ENCODE measurements at regions not wholly inside any gene's neighbourhood (a gene's known extent, or its start where the extent isn't known, plus 50 kb on each side); places are given as distances from the start of the nearest gene placed in this dataset.

GRCh38 chr12:111084158-111084557, 163.8 kb upstream of the MYL2 start:
- ATAC-seq: no peak
- Histone ChIP-seq H3K4me2 (ENCODE audit: control insufficient read depth, insufficient read depth) (no peak overlapping the region), H4K20me1 (ENCODE audit: control insufficient read depth, insufficient read depth) (no peaks in the 10 kb centered on the region), H3K27me3 (replicated peaks in 1 of 2; ENCODE audit: control insufficient read depth in 2 of 2, insufficient read depth in 2 of 2, low read length in 1 of 2) (peaks cover 2 to 3% of the 10 kb centered on the region in 2 experiments; a peak in 3 of 4 replicates), H3K4me3 (no peak overlapping the region), H3K9me3 (replicated peaks; ENCODE audit: control insufficient read depth, insufficient read depth, low read length) (no peaks in the 10 kb centered on the region), H3K4me1 (ENCODE audit: control insufficient read depth, insufficient read depth, low read length) (no peaks in the 10 kb centered on the region; the same call in 1 of the 2 replicates), H2AFZ (ENCODE audit: control insufficient read depth, low read depth, low read length) (no peak overlapping the region), H3K9ac (ENCODE audit: control insufficient read depth, insufficient read depth, low read length) (no peak overlapping the region), H3K36me3 (ENCODE audit: control insufficient read depth in 2 of 2, insufficient read depth in 2 of 2, low read length in 1 of 2) (no peaks in the 10 kb centered on the region), H3K27ac (ENCODE audit: control insufficient read depth, insufficient read depth) (no peak overlapping the region), H3K79me2 (ENCODE audit: control insufficient read depth, insufficient read depth, low read length) (no peaks in the 10 kb centered on the region)
- in situ Hi-C loops (cut with MboI) (no loop called here), intact Hi-C loops (cut with micrococcal nuclease; ENCODE audit: unreplicated experiment) (no loop called here)
- ChIA-PET SMC1A (ENCODE audit: uncharacterized antibody, unreplicated experiment) (no interaction called here), RAD21 (ENCODE audit: unreplicated experiment) (no interaction called here), POLR2A (no interaction called here), CTCF (no interaction called here)
- BruUV-seq (replicated peaks): no TSS peak
- TF ChIP-seq SPI1 (IDR thresholded peaks at IDR 0.05; ENCODE audit: borderline replicate concordance, insufficient read depth, low read depth, low read length): peak; percentile 52; the same call in 1 of the 2 replicates
- peak; percentile 57; the same call in 1 of the 2 replicates for TF ChIP-seq TCF12 (IDR thresholded peaks at IDR 0.05; ENCODE audit: low read depth, low read length)
- TF ChIP-seq CUX1 (IDR thresholded peaks at IDR 0.05; ENCODE audit: insufficient replicate concordance, low read depth, low read length): no peak
- TF ChIP-seq FOS (IDR thresholded peaks at IDR 0.05; ENCODE audit: borderline replicate concordance, extremely low read depth, insufficient read length): no peak
- no peak for TF ChIP-seq SIN3A (IDR thresholded peaks at IDR 0.05; ENCODE audit: low read depth, low read length)
- TF ChIP-seq DPF2 (IDR thresholded peaks at IDR 0.05): 0 out of 2 replicates have a peak, but pooled peaks have one; percentile 20
- 19% methylated on average over 4 of the region's 4 CpGs for WGBS (ENCODE audit: insufficient coverage, insufficient replicate concordance, low lambda C conversion rate, missing lambda C conversion rate)
- no peak for DNase-seq (ENCODE audit: low read depth, low spot score)
- FAIRE-seq: no peak
